ENCODE measurements at regions not wholly inside any gene's neighbourhood (a gene's known extent, or its start where the extent isn't known, plus 50 kb on each side); places are given as distances from the start of the nearest gene placed in this dataset.

- no peak for DNase-seq (ENCODE audit: low read depth, low spot score)
- H3K4me3 ChIP-seq (ENCODE audit: low read length), result no peak overlapping the region
These were observed 122.8 kb upstream of the TOP3B start for GRCh38 chr22:22105364-22105763.

DNA sequence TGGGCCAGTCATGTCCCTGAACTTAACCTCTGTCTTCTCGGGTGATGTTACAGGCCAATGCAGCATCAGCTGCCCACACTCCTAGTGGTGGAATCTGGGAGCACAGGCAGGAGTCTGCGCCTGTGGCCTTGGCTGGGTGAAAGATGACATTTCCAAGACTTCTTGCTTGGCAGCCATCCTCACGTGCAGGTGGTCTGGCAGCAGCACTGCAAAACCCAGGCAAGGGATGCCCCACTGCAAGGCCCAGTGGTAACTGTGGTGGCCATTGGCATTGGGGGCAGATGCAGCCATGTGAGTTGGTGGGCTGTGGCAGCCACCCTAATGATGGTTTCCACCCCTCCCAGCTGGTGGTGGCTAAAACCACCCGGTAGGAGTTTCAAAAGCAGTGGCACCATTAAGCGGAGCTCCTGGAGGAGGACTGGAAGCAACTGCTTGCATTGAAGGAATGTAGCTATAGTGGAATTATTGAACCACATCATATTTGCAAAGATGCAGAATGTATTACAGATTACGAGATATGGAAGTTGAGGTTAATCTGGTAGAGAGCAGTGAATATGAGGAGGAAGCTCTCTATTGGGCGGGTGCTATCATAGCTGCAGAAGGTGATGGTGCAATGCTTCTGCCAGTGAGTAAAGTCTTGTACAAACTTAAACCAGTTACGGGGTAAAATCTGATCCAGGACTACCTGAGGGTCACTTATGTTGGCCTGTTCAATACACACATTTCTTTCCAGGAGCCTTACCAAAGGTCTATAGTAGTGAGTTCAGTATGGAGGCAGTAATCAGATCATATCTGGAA lies 120.7 kb upstream of the TOP3B start:
- peak; percentile 17 for DNase-seq (ENCODE audit: low read depth, low spot score)
- H3K4me3 ChIP-seq (ENCODE audit: low read length), result no peak overlapping the region

DNA sequence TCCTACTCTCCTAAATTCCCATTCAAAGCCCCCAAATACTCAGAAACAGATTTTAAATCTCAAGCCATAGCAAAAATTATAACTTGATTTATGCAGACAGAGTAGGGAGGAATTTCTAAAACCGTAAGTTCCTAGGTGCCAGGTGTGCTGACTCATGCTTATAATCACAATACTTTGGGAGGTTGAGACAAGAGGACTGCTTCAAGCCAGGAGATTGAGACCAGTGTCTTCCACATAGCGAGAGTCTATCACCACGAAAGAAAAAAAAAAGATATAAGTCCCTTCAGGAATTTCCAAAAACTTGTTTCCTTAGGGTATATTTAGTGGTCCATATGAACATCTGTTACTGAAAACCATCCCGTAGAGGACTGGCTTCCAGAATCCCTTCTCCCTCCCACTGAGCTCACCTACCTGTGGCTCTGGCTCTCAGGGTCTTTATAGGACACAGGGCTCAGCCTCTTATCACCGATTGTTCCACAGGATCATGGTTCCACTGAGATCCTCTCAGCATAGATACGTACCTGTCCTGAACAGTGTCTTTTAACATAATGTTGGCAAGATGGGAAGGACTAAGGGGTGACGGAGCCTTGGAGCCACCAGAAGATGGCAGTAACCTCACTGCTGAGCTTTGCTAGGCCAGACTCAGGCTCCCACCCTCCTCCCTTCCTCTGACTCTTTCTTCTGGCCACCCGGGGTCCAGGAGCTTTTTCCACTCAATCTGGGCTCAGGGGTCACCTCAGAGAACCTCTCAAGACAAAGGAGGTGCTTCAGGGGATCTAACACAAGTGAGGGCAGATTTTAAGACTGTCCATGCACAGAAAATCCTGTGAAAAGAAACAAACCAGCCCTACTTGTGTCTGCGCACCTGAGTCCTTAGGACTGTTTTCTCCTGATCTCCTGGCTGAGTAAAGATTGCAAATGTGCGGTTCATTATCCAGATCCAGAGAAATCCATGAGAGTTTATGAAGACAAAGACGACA lies 117.5 kb upstream of the TOP3B start:
- DNase-seq (ENCODE audit: low read depth, low spot score), result peak; percentile 26

DNA sequence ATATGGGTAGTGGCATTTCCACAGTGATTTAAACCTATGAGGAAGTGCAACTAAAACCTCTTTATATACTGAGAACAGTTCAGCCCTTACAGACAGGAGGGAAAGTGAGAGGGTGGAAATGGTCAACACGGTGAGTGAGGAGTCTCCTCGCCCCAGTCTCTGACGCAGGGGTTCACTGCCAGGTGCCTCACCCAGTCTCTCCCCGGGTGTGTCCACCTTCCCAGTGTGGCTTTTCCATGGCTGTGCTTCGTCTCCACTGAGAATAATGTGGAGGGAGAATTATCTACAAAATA lies 116.6 kb upstream of the TOP3B start:
- DNase-seq (ENCODE audit: low read depth, low spot score), result no peak

More for the DNA sequence above, 117.5 kb upstream of the TOP3B start:
- no peak overlapping the region for H3K4me3 ChIP-seq (ENCODE audit: low read length)

DNA sequence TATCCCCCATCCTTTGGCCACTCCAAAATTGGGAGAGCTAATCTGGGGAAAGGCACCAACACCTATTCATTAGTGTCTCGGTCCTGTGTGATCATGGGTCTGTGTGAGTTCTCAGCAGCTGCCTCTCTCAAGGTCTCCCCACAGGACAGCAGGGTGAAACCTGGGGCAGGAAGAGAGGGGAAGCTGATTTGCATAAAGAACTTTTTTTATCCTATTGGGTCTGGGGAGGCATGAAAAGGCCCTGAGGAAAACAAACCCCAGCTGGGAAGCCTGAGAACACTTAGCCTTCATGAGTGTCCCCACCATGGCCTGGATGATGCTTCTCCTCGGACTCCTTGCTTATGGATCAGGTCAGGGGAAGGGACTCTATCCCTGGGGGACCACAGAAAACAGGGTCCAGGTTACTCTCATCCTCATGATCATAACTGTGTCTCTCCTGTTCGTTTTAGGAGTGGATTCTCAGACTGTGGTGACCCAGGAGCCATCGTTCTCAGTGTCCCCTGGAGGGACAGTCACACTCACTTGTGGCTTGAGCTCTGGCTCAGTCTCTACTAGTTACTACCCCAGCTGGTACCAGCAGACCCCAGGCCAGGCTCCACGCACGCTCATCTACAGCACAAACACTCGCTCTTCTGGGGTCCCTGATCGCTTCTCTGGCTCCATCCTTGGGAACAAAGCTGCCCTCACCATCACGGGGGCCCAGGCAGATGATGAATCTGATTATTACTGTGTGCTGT lies 116.0 kb upstream of the TOP3B start:
- DNase-seq (ENCODE audit: low read depth, low spot score), result no peak
- H3K4me3 ChIP-seq (ENCODE audit: low read length), result no peak overlapping the region

More for the DNA sequence above, 116.6 kb upstream of the TOP3B start:
- no peak overlapping the region for H3K4me3 ChIP-seq (ENCODE audit: low read length)

- DNase-seq (ENCODE audit: low read depth, low spot score), result no peak
- H3K4me3 ChIP-seq (ENCODE audit: low read length), result no peak overlapping the region
These were observed 115.2 kb upstream of the TOP3B start for GRCh38 chr22:22097727-22098228.

GRCh38 chr22:22094921-22095320 lies 112.3 kb upstream of the TOP3B start:
- H3K4me3 ChIP-seq (ENCODE audit: low read length), result no peak overlapping the region
- no peak for DNase-seq (ENCODE audit: low read depth, low spot score)

GRCh38 chr22:22094514-22094913 lies 111.9 kb upstream of the TOP3B start:
- no peak overlapping the region for H3K4me3 ChIP-seq (ENCODE audit: low read length)
- no peak for DNase-seq (ENCODE audit: low read depth, low spot score)

DNA sequence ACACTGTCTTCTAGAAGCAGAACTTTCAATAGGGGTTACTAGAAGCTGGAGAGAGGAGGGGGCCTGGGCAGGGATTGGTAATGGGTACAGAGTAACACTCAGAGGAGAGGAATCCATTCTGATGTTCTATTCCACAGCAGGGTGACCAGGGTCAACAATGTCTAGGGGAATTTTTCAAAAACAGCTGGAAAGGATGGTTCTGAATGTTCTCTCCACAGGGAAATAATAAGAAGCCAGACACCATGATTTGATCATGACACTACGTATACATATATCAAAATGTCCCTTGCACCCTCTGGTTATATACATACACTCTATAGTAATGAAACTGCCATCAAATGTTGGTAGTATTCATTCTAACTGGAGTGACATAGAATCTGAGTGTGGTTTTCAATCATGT lies 111.2 kb upstream of the TOP3B start:
- no peak for DNase-seq (ENCODE audit: low read depth, low spot score)
- no peak overlapping the region for H3K4me3 ChIP-seq (ENCODE audit: low read length)

DNA sequence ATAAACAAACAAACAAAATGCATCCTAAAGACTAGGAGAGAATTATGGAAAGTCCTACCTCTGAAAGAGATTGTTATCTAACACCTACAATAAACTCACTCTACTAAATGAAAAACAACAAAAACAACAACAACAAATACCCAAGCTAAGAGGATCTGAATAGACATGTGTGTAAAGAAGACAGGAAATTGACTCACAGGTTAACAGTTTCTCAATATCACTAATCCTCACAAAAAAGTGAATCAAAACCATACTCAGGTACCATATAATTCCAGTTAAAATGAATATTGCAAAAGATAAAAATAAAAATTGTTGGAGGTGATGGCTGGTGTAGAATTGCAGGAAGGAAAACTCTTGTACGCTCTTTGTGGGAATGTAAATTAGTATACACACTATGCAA lies 110.4 kb upstream of the TOP3B start:
- DNase-seq (ENCODE audit: low read depth, low spot score), result no peak
- no peak overlapping the region for H3K4me3 ChIP-seq (ENCODE audit: low read length)

DNA sequence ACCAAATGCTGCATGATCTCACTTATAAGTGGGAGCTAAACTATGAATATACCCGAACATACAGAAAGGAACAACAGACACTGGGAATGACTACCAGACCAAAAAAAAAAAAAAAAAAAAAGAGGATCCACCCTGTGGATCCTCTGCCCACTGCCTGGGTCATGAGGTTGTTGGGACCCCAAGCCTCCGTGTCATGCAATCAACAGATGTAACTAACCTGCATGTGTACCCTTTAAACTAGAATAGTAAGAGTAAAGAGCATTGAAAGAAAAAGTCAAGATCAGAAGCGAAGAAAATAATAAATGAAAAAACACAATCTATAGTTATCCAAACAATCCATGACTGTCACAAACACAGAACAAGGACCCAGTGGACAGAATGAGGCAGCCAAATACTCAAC lies 109.5 kb upstream of the TOP3B start:
- DNase-seq (ENCODE audit: low read depth, low spot score), result no peak
- no peak overlapping the region for H3K4me3 ChIP-seq (ENCODE audit: low read length)

- DNase-seq (ENCODE audit: low read depth, low spot score), result no peak
- no peak overlapping the region for H3K4me3 ChIP-seq (ENCODE audit: low read length)
These were observed 108.9 kb upstream of the TOP3B start for GRCh38 chr22:22091400-22091878.

DNA sequence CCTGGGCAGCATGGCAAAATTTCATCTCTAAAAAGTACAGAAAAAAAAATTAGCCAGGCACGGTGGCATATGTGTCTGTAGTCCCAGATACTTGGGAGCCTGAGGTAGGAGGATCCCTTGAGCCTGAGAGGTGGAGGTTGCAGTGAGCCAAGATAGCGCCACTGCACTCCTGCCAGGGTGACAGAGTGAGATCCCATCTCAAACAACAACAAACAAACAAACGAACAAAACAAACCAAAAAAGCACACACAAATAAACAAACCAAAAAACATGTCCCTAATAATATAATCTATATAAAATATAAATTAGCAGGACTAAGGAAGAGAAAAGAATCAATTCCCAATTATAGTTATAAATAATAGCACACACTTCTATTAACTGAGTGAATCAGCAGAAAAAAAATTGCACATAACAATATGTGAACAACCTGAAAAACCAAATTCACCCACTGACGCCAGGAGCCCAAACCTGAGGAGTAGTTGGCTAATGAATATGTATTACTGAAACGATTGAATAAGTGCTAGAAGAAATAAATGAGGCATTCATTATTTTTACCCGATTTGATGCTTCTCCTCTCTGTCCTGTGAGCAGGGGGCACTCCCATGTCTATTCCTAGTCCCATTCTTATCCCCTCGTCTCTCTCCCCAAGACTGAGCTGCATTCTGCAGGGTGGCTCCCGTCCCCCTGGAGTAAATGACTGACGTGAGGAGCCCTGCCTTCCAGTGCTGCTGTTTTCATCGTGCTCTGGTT lies 108.2 kb upstream of the TOP3B start:
- no peak overlapping the region for H3K4me3 ChIP-seq (ENCODE audit: low read length)
- DNase-seq (ENCODE audit: low read depth, low spot score), result no peak

DNA sequence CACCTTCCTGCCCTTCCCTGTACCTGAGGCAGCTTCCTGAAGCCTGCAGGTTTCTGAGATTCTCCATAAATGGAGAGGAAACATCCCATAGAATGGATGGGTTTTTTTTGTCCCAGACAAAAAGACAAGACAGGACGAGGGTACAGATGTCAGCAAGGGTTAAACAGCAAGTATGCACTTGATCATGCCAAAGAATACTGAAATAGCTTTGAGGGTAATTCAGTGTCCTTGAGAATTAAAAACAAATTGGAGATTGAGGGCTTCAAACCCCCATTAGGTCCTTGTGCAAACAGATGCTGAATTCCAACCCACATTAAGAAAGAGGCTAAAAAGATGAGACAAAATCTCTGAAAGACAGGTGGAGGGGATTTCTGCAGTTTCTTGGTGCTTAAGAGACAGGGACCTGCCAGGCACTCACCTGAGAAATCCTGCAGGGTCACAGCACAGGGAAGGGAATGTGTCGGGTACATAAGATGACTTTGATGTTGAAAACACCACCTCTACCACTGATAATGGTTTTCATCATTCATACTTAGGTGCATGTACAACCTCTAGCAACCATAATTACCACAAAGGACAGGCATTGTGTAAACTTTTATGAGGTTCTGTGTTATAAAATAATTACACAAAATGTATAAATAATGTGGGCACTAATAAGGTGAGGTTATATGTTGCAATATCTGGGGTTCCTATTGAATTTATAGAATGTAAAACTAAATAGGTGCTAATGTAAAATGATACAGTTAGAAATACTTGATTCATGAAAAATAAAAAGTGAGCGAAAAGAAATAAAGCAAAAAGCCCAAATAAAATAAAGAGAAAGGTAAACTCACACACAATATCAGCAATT lies 107.1 kb upstream of the TOP3B start:
- DNase-seq (ENCODE audit: low read depth, low spot score), result no peak

DNA sequence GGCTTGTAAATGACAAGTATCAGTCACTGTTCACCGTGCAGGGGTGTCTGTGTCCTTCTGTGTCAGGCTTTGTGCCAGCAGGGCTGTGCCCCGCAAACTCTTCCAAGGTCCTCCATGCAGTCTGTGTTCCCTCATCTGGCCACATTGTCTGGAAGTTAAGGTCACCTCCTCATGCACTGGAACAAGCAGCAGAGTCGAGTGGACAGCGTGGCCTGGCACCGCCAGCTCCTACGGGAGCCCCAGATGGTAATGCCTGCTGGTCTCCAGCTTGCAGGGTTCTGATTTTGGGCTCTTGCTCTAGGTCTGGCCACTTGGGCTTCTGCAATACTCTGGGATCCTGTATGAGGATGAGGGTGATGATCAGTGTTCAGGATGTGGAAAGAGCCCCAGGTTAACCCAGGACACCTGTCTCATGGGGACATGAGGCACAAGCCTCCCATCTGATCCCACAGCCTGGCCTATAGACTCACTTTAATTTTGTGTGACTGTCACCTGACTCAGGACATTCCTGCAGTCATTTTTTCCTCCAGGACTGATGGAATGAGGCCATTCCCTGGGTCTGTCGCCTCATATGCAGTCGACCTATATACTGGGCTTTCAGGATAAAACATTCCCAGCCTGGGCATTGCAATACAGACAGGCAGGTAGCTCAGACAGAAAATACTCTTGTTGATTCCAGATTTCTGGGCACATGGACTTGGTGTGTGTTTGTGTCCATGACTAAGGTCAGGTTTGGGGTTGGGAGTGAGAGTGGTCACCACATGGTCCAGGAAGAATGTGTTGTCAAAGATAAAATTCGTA lies 106.3 kb upstream of the TOP3B start:
- H3K4me3 ChIP-seq (ENCODE audit: low read length), result no peak overlapping the region

More for the DNA sequence above, 107.1 kb upstream of the TOP3B start:
- no peak overlapping the region for H3K4me3 ChIP-seq (ENCODE audit: low read length)

GRCh38 chr22:22087854-22088657 lies 105.5 kb upstream of the TOP3B start:
- H3K4me3 ChIP-seq (ENCODE audit: low read length), result no peak overlapping the region
- no peak for DNase-seq (ENCODE audit: low read depth, low spot score)

More for the DNA sequence above, 106.3 kb upstream of the TOP3B start:
- no peak for DNase-seq (ENCODE audit: low read depth, low spot score)
